HEK293T (cell line): ENCODE measurements at regions not wholly inside any gene's neighbourhood (a gene's known extent, or its start where the extent isn't known, plus 50 kb on each side); places are given as distances from the start of the nearest gene placed in this dataset.

ENCODE experiments used
- FOXA1 ChIP-seq: fragments of 450-650 bp; IDR thresholded peaks from 2 replicates; pipeline ENCODE4 v1.6.1; 2016; ENCODE audit warnings: mild to moderate bottlenecking
- FOXM1 ChIP-seq: fragments of 450-650 bp; IDR thresholded peaks from 2 replicates; pipeline ENCODE4 v1.6.1; 2017; ENCODE audit warnings: mild to moderate bottlenecking, borderline replicate concordance
- HDGF ChIP-seq: fragments of 450-650 bp; IDR thresholded peaks from 2 replicates; pipeline ENCODE4 v1.6.1; 2017; ENCODE audit warnings: antibody characterized with exemption, borderline replicate concordance
- L3MBTL2 ChIP-seq: fragments of 450-650 bp; conservative IDR thresholded peaks from 2 replicates; pipeline ENCODE4 v1.6.1; 2016; ENCODE audit warnings: mild to moderate bottlenecking

- TF ChIP-seq FOXM1 (no peak), L3MBTL2 (no peak), HDGF (no peak), FOXA1 (no peak)
These were observed 288.1 kb downstream of the SEC14L1 start for GRCh38 chr17:77428749-77429368.
